ENCODE measurements at regions not wholly inside any gene's neighbourhood (a gene's known extent, or its start where the extent isn't known, plus 50 kb on each side); places are given as distances from the start of the nearest gene placed in this dataset.

GRCh38 chr9:32716425-32716824, 66.9 kb upstream of the TMEM215 start:
- no peak for TF ChIP-seq CTCF (IDR thresholded peaks at IDR 0.05; ENCODE audit: insufficient read depth, low read length, poor library complexity, severe bottlenecking)
- Histone ChIP-seq H3K27me3 (replicated peaks; ENCODE audit: control insufficient read depth, insufficient read depth, low read length) (no peaks in the 10 kb centered on the region), H3K36me3 (ENCODE audit: control insufficient read depth, insufficient read depth, low read length) (no peaks in the 10 kb centered on the region), H3K4me3 (replicated peaks; ENCODE audit: low read depth, low read length) (no peak overlapping the region)
- no peak for DNase-seq (ENCODE audit: extremely low read depth, insufficient read length)

- Histone ChIP-seq H3K27me3 (replicated peaks; ENCODE audit: control insufficient read depth, insufficient read depth, low read length) (no peaks in the 10 kb centered on the region), H3K4me3 (replicated peaks; ENCODE audit: low read depth, low read length) (no peak overlapping the region), H3K36me3 (ENCODE audit: control insufficient read depth, insufficient read depth, low read length) (no peaks in the 10 kb centered on the region)
- TF ChIP-seq CTCF (IDR thresholded peaks at IDR 0.05; ENCODE audit: insufficient read depth, low read length, poor library complexity, severe bottlenecking) = no peak
- DNase-seq (ENCODE audit: extremely low read depth, insufficient read length) = no peak
Measured at GRCh38 chr9:32716955-32717543, 66.3 kb upstream of the TMEM215 start.

- no peak for TF ChIP-seq CTCF (IDR thresholded peaks at IDR 0.05; ENCODE audit: insufficient read depth, low read length, poor library complexity, severe bottlenecking)
- no peak for DNase-seq (ENCODE audit: extremely low read depth, insufficient read length)
- Histone ChIP-seq H3K4me3 (replicated peaks; ENCODE audit: low read depth, low read length) (no peak overlapping the region), H3K36me3 (ENCODE audit: control insufficient read depth, insufficient read depth, low read length) (no peaks in the 10 kb centered on the region), H3K27me3 (replicated peaks; ENCODE audit: control insufficient read depth, insufficient read depth, low read length) (no peaks in the 10 kb centered on the region; the same call in 1 of the 2 replicates)
Measured at GRCh38 chr9:32722704-32723103, 60.6 kb upstream of the TMEM215 start.

- DNase-seq (ENCODE audit: extremely low read depth, insufficient read length) = no peak
- TF ChIP-seq CTCF (IDR thresholded peaks at IDR 0.05; ENCODE audit: insufficient read depth, low read length, poor library complexity, severe bottlenecking) = no peak
- Histone ChIP-seq H3K4me3 (replicated peaks; ENCODE audit: low read depth, low read length) (no peak overlapping the region), H3K27me3 (replicated peaks; ENCODE audit: control insufficient read depth, insufficient read depth, low read length) (no peaks in the 10 kb centered on the region; the same call in 1 of the 2 replicates), H3K36me3 (ENCODE audit: control insufficient read depth, insufficient read depth, low read length) (no peaks in the 10 kb centered on the region)
Measured at GRCh38 chr9:32723789-32724325, 59.5 kb upstream of the TMEM215 start.

GRCh38 chr9:32725066-32725860, 58.1 kb upstream of the TMEM215 start:
- Histone ChIP-seq H3K27me3 (replicated peaks; ENCODE audit: control insufficient read depth, insufficient read depth, low read length) (no peaks in the 10 kb centered on the region; the same call in 1 of the 2 replicates), H3K36me3 (ENCODE audit: control insufficient read depth, insufficient read depth, low read length) (no peaks in the 10 kb centered on the region), H3K4me3 (replicated peaks; ENCODE audit: low read depth, low read length) (no peak overlapping the region)
- no peak for DNase-seq (ENCODE audit: extremely low read depth, insufficient read length)
- no peak for TF ChIP-seq CTCF (IDR thresholded peaks at IDR 0.05; ENCODE audit: insufficient read depth, low read length, poor library complexity, severe bottlenecking)

Data from GM06990 (cell line).